ENCODE measurements at regions not wholly inside any gene's neighbourhood (a gene's known extent, or its start where the extent isn't known, plus 50 kb on each side); places are given as distances from the start of the nearest gene placed in this dataset.
A peak's percentile ranks its signal among the peaks of the same experiment; 100 is the strongest.

- TF ChIP-seq PRDM4 (tag by site-specific recombination; IDR thresholded peaks at IDR 0.05) (no peak), KLF7 (tag by site-specific recombination; IDR thresholded peaks at IDR 0.05; ENCODE audit: borderline replicate concordance) (no peak)
Measured at GRCh38 chr1:235054936-235055335, 73.7 kb downstream of the TOMM20 start (continued).

GRCh38 chr1:235054466-235054865 lies 74.2 kb downstream of the TOMM20 start:
- Histone ChIP-seq H3K4me3 (ENCODE audit: low read depth, low read length) (no peak overlapping the region), H3K27ac (ENCODE audit: extremely low read depth, low read depth, low read length) (no peak overlapping the region), H3K4me1 (ENCODE audit: control insufficient read depth, insufficient read depth, low read length) (no peaks in the 10 kb centered on the region), H3K9me3 (ENCODE audit: control insufficient read depth, insufficient read depth, low read depth, low read length) (no peaks in the 10 kb centered on the region), H3K36me3 (ENCODE audit: control insufficient read depth in 2 of 2, insufficient read depth in 1 of 2, low read length in 2 of 2) (no peaks in the 10 kb centered on the region)
- ChIA-PET CTCF (interaction anchor here (0.7 to 1.2 kb wide), 2 partner anchors 29 to 352 kb away, joined by 3 read pairs; no protein-coding TSS in a partner anchor), POLR2A (no interaction called here)
- TF ChIP-seq PRDM4 (tag by site-specific recombination; IDR thresholded peaks at IDR 0.05), result no peak
- no peak for TF ChIP-seq ZNF501 (tag by site-specific recombination; IDR thresholded peaks at IDR 0.05)

GRCh38 chr1:235052067-235053008 lies 76.3 kb downstream of the TOMM20 start:
- no peak for TF ChIP-seq FEZF1 (tag by site-specific recombination; IDR thresholded peaks at IDR 0.05)
- 0 out of 2 replicates have a peak, but pooled peaks have one; percentile 13 for TF ChIP-seq TSHZ1 (tag by site-specific recombination; IDR thresholded peaks at IDR 0.05; ENCODE audit: borderline replicate concordance)
- no peak for TF ChIP-seq ZNF366 (tag by site-specific recombination; conservative IDR thresholded peaks at IDR 0.05)
- no peak for TF ChIP-seq ZNF133 (tag by site-specific recombination; IDR thresholded peaks at IDR 0.05)
- TF ChIP-seq ZNF548 (tag by site-specific recombination; IDR thresholded peaks at IDR 0.05), result no peak
- peak; percentile 32; the same call in 1 of the 2 replicates for TF ChIP-seq ZNF664 (tag by site-specific recombination; IDR thresholded peaks at IDR 0.05)
- peak; percentile 96 for TF ChIP-seq ZBTB17 (tag by site-specific recombination; IDR thresholded peaks at IDR 0.05)
- Histone ChIP-seq H3K4me3 (ENCODE audit: low read depth, low read length) (no peak overlapping the region), H3K36me3 (ENCODE audit: control insufficient read depth in 2 of 2, insufficient read depth in 1 of 2, low read length in 2 of 2) (no peaks in the 10 kb centered on the region), H3K9me3 (ENCODE audit: control insufficient read depth, insufficient read depth, low read depth, low read length) (no peaks in the 10 kb centered on the region), H3K27ac (ENCODE audit: extremely low read depth, low read depth, low read length) (no peak overlapping the region), H3K4me1 (ENCODE audit: control insufficient read depth, insufficient read depth, low read length) (no peaks in the 10 kb centered on the region)
- ChIA-PET POLR2A (interaction anchor here (1.4 kb wide), 1 partner anchor 41 kb away, joined by 4 read pairs; no protein-coding TSS in a partner anchor), CTCF (interaction anchor here (0.6 to 1.5 kb wide), 3 partner anchors 19 to 553 kb away, joined by 3 to 4 read pairs (median 3); no protein-coding TSS in a partner anchor)

Measured in HEK293 (cell line).